ENCODE measurements at regions not wholly inside any gene's neighbourhood (a gene's known extent, or its start where the extent isn't known, plus 50 kb on each side); places are given as distances from the start of the nearest gene placed in this dataset.

DNA sequence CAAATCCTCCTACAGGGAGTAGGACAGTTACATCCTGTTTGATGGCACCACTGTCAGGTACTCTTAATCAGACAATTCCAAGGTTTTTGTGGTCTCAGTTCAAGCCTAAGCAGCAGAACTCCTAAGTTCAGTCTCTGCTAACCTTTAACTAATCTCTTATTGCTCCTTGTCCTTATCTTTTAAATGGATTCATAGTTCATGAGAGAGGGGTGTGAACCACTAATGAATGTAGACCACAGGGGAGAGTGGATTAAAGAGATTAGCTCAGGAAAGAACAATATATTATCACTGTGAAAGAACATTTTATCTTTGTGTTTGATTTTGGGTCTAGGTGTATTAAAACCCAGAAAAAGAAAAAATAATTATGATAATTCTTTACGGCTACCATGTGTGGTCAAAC is 168.9 kb downstream of the DCK start:
- Histone ChIP-seq H3K4me1 (ENCODE audit: control insufficient read depth, extremely low read depth, insufficient read depth, low read length) (no peaks in the 10 kb centered on the region), H3K36me3 (ENCODE audit: control insufficient read depth in 2 of 2, extremely low read depth in 1 of 2, insufficient read depth in 2 of 2, low read length in 2 of 2) (no peaks in the 10 kb centered on the region), H3K27me3 (ENCODE audit: control insufficient read depth in 2 of 2, insufficient read depth in 2 of 2, low read length in 2 of 2) (no peaks in the 10 kb centered on the region), H3K4me3 (replicated peaks in 1 of 3; ENCODE audit: insufficient read depth in 1 of 3, low read depth in 1 of 3, low read length in 3 of 3) (no peak overlapping the region), H3K9ac (replicated peaks; ENCODE audit: extremely low read depth, insufficient read depth, low read length) (no peak overlapping the region), H2AFZ (ENCODE audit: low read depth, low read length) (no peak overlapping the region), H3K27ac (ENCODE audit: insufficient read depth, low read depth, low read length) (no peak overlapping the region), H3K4me2 (ENCODE audit: insufficient read depth, low read length) (no peak overlapping the region), H3K9me1 (replicated peaks; ENCODE audit: control insufficient read depth, extremely low read depth, insufficient read depth, low read length) (no peaks in the 10 kb centered on the region), H3K9me3 (replicated peaks; ENCODE audit: control insufficient read depth, insufficient read depth, low read length) (no peaks in the 10 kb centered on the region), H4K20me1 (replicated peaks; ENCODE audit: control insufficient read depth, extremely low read depth, insufficient read depth, low read length) (no peaks in the 10 kb centered on the region), H3K79me2 (ENCODE audit: control insufficient read depth, insufficient read depth, low read length) (no peaks in the 10 kb centered on the region)
- ChIA-PET CTCF (no interaction called here), POLR2A (no interaction called here)
- TF ChIP-seq EZH2 (IDR thresholded peaks at IDR 0.05; ENCODE audit: borderline replicate concordance, low read depth, low read length, severe bottlenecking): no peak
- TF ChIP-seq FOS (IDR thresholded peaks at IDR 0.05; ENCODE audit: borderline replicate concordance, insufficient read depth, low read length): no peak
- TF ChIP-seq, protein P1, sequence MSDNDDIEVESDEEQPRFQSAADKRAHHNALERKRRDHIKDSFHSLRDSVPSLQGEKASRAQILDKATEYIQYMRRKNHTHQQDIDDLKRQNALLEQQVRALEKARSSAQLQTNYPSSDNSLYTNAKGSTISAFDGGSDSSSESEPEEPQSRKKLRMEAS (IDR thresholded peaks at IDR 0.05; ENCODE audit: insufficient read depth, insufficient read length): no peak
- TF ChIP-seq, protein P2, sequence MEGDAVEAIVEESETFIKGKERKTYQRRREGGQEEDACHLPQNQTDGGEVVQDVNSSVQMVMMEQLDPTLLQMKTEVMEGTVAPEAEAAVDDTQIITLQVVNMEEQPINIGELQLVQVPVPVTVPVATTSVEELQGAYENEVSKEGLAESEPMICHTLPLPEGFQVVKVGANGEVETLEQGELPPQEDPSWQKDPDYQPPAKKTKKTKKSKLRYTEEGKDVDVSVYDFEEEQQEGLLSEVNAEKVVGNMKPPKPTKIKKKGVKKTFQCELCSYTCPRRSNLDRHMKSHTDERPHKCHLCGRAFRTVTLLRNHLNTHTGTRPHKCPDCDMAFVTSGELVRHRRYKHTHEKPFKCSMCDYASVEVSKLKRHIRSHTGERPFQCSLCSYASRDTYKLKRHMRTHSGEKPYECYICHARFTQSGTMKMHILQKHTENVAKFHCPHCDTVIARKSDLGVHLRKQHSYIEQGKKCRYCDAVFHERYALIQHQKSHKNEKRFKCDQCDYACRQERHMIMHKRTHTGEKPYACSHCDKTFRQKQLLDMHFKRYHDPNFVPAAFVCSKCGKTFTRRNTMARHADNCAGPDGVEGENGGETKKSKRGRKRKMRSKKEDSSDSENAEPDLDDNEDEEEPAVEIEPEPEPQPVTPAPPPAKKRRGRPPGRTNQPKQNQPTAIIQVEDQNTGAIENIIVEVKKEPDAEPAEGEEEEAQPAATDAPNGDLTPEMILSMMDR (IDR thresholded peaks at IDR 0.05; ENCODE audit: extremely low read depth in 1 of 2, insufficient read depth in 1 of 2, low read depth in 1 of 2, low read length in 2 of 2): no peak
- no peak for TF ChIP-seq MYC (IDR thresholded peaks at IDR 0.05; ENCODE audit: low read depth, low read length)
- no peak for TF ChIP-seq POLR2A (IDR thresholded peaks at IDR 0.05; ENCODE audit: low read depth, low read length)
- TF ChIP-seq GATA2 (IDR thresholded peaks at IDR 0.05; ENCODE audit: insufficient read depth, insufficient read length, low read depth, low read length): no peak
- no peak for TF ChIP-seq POLR2AphosphoS5 (IDR thresholded peaks at IDR 0.05; ENCODE audit: insufficient read depth, low read depth, low read length)
- no peak for TF ChIP-seq JUN (IDR thresholded peaks at IDR 0.05; ENCODE audit: borderline replicate concordance, insufficient read depth, insufficient read length, low read depth)
- no TSS peak for BruUV-seq (replicated peaks)
- DNase-seq (ENCODE audit: low read depth, low spot score): no peak
- no peak for FAIRE-seq
- intact Hi-C loops (cut with micrococcal nuclease) (no loop called here), dilution Hi-C loops (cut with MboI; ENCODE audit: extremely low pct_ligation_motif_present, low sequenced_read_pairs) (no loop called here)

Data from endothelial cell of umbilical vein (primary cell).